Parathyroid adenoma (tissue), 2 donors: ENCODE measurements at regions not wholly inside any gene's neighbourhood (a gene's known extent, or its start where the extent isn't known, plus 50 kb on each side); places are given as distances from the start of the nearest gene placed in this dataset.

ENCODE experiments used
- H2AFZ ChIP-seq: fragments of 300-600 bp; sonication (generic); one replicate; pipeline ENCODE4 v1.7.0; 2017; ENCODE audit warnings: antibody characterized with exemption, mild to moderate bottlenecking
- H3K27ac ChIP-seq: fragments of 300-600 bp; sonication (generic); one replicate; pipeline ENCODE4 v1.7.0; 2017
- H3K27me3 ChIP-seq: fragments of 300-600 bp; sonication (generic); one replicate; pipeline ENCODE4 v1.7.0; 2017; ENCODE audit warnings: low read length; ENCODE audit not compliant: control insufficient read depth, insufficient read depth
- H3K36me3 ChIP-seq: fragments of 300-600 bp; sonication (generic); one replicate; pipeline ENCODE4 v1.7.0; 2017; ENCODE audit warnings: low read length; ENCODE audit not compliant: control insufficient read depth, insufficient read depth
- H3K4me1 ChIP-seq: fragments of 300-600 bp; sonication (generic); one replicate; pipeline ENCODE4 v1.7.0; 2017; ENCODE audit warnings: control low read depth
- H3K4me2 ChIP-seq: fragments of 300-600 bp; sonication (generic); one replicate; pipeline ENCODE4 v1.7.0; 2017; ENCODE audit warnings: low read length
- H3K4me3 ChIP-seq: fragments of 300-600 bp; sonication (generic); one replicate; pipeline ENCODE4 v1.7.0; 2017; ENCODE audit warnings: low read depth, low read length
- H3K79me2 ChIP-seq: fragments of 300-600 bp; sonication (generic); one replicate; pipeline ENCODE4 v1.7.0; 2017; ENCODE audit warnings: control low read depth
- H3K9ac ChIP-seq: fragments of 300-600 bp; sonication (generic); one replicate; pipeline ENCODE4 v1.7.0; 2017; ENCODE audit warnings: mild to moderate bottlenecking
- H3K9me3 ChIP-seq: fragments of 300-600 bp; sonication (generic); one replicate; pipeline ENCODE4 v1.7.0; 2017; ENCODE audit warnings: low read length; ENCODE audit not compliant: control insufficient read depth
- TF ChIP-seq, protein P1 (sequence below): fragments of 300-600 bp; sonication (generic); IDR thresholded peaks from one replicate; pipeline ENCODE4 v1.7.0; 2017; ENCODE audit warnings: antibody characterized with exemption, mild to moderate bottlenecking
- donor health status: primary hyperparathyroidism.

DNA sequence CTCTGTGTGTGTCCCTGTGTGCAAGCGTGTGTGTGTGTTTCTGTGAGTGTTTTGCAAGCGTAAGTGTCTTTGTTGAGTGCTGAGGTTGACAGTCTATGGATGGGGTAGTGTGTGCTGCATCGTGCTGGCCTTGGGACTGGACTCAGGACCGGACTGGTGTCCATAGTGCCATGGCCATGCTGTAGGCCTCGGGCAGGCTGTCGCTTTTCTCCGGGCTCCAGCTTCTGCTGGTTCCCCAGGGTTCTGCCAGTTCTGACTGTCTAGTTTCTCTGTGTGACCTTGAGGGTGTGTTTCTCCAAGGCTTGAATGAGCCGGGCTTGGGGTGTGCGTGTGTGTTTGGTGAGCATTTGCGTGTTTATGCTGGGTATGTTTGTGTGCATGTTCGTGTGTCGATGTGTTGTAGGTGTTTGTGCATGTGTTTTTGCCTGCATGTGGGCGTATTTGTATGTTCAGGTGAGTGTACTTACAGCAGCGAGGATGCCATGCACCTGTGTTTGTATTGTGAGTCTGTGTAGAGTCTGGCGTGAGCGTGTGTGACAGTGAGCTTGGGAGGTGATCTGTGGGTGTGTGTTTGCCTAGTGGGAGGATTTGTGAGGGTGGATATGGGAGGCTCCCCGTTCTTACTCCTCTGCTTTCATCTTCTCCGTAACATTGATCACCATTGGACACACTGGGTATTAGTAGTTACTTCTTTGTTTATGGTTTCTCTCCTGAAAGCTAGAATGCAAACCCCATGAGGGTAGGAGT is 51.7 kb upstream of the POU3F1 start:
- no peaks in the 10 kb centered on the region for H3K36me3 ChIP-seq
- no peak overlapping the region for H2AFZ ChIP-seq
- H3K4me2 ChIP-seq: no peak overlapping the region
- peaks cover 2% of the 10 kb centered on the region for H3K4me1 ChIP-seq
- H3K79me2 ChIP-seq: no peaks in the 10 kb centered on the region
- no peak overlapping the region for H3K27ac ChIP-seq
- H3K9me3 ChIP-seq: no peaks in the 10 kb centered on the region
- no peaks in the 10 kb centered on the region for H3K27me3 ChIP-seq
- TF ChIP-seq, protein P1, sequence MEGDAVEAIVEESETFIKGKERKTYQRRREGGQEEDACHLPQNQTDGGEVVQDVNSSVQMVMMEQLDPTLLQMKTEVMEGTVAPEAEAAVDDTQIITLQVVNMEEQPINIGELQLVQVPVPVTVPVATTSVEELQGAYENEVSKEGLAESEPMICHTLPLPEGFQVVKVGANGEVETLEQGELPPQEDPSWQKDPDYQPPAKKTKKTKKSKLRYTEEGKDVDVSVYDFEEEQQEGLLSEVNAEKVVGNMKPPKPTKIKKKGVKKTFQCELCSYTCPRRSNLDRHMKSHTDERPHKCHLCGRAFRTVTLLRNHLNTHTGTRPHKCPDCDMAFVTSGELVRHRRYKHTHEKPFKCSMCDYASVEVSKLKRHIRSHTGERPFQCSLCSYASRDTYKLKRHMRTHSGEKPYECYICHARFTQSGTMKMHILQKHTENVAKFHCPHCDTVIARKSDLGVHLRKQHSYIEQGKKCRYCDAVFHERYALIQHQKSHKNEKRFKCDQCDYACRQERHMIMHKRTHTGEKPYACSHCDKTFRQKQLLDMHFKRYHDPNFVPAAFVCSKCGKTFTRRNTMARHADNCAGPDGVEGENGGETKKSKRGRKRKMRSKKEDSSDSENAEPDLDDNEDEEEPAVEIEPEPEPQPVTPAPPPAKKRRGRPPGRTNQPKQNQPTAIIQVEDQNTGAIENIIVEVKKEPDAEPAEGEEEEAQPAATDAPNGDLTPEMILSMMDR: no peak
- H3K9ac ChIP-seq: no peak overlapping the region
- no peak overlapping the region for H3K4me3 ChIP-seq

DNA sequence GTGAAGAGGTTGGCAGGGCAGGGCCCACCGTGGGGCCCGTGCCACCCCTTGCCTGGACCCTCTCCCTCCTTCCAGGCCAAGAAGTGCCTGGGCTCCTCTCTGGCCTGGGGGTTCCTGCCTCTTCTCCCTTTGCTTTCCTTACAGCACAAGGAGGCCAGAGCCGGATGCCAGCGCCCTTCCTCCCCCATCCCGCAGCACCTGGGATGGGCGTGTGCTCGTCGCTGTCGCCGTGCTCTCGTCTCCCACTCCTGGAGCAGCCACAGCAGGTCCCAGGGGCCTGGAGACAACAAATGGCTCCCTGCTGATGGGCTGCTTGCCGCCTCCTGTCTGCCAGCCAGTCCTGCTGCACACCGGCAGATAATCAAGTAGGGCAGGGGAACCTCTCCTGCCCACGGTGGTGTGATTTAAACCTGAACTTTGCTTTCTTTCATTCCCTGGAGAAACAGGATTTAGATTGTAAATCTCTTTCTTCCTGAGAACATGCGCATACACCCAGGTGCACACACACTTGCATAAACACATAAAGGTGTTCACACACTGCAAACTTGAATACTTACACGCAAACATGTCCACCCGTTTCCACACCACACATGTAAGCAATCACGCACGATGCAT is 50.8 kb upstream of the POU3F1 start:
- Histone ChIP-seq H3K9ac (no peak overlapping the region), H3K4me3 (no peak overlapping the region), H3K4me1 (peaks cover 2% of the 10 kb centered on the region), H3K27ac (no peak overlapping the region), H3K36me3 (no peaks in the 10 kb centered on the region), H3K79me2 (no peaks in the 10 kb centered on the region), H3K27me3 (no peaks in the 10 kb centered on the region), H2AFZ (peak overlapping the region; percentile 64), H3K9me3 (no peaks in the 10 kb centered on the region), H3K4me2 (no peak overlapping the region)
- TF ChIP-seq, protein P1: no peak
